ENCODE measurements at regions not wholly inside any gene's neighbourhood (a gene's known extent, or its start where the extent isn't known, plus 50 kb on each side); places are given as distances from the start of the nearest gene placed in this dataset.

- Mint-ChIP-seq H3K27ac (no peak overlapping the region), H3K4me1 (no peaks in the 10 kb centered on the region), H3K27me3 (no peaks in the 10 kb centered on the region), H3K4me3 (no peak overlapping the region), H3K9me3 (peaks cover 0 to 12% of the 10 kb centered on the region in 2 donors)
- ATAC-seq (no peak), DNase-seq (no peak)
Measured at GRCh38 chr12:71071536-71072097, 86.2 kb downstream of the TSPAN8 start.

- Mint-ChIP-seq H3K9me3 (peaks cover 0 to 12% of the 10 kb centered on the region in 2 donors), H3K4me3 (no peak overlapping the region)
Measured at GRCh38 chr12:71070416-71071128, 87.2 kb downstream of the TSPAN8 start.

GRCh38 chr12:71069311-71069710, 88.5 kb downstream of the TSPAN8 start:
- no peak overlapping the region for H3K4me3 Mint-ChIP-seq
- ATAC-seq (no peak), DNase-seq (no peak)
- H3K27ac Mint-ChIP-seq, result no peak overlapping the region
- H3K9me3 Mint-ChIP-seq, result peaks cover 0 to 9% of the 10 kb centered on the region in 2 donors
- H3K4me1 Mint-ChIP-seq, result no peaks in the 10 kb centered on the region
- no peaks in the 10 kb centered on the region for H3K27me3 Mint-ChIP-seq

More at GRCh38 chr12:71070416-71071128, 87.2 kb downstream of the TSPAN8 start:
- Mint-ChIP-seq H3K27me3 (no peaks in the 10 kb centered on the region), H3K27ac (no peak overlapping the region), H3K4me1 (no peaks in the 10 kb centered on the region)
- DNase-seq (no peak), ATAC-seq (no peak)

DNA sequence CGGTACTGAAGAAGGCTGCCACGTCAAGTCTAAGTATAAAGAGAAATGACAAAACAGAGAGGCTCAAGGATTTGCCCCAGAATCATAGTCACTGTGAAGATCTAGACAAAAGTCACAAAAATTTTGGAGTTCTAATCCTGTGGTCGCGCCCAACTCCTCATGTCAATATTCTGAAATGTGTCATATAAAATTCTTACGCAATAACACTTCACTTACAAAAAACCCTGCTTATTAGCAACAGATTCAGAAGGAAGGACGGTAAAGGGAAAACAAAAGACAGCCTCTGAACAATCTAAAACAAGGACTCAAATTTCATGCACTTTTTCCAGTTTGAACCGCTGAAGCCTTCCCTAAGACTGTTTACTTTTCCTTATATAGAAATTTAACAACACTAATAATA, 94.7 kb downstream of the TSPAN8 start:
- no peak overlapping the region for H3K27ac Mint-ChIP-seq
- no peaks in the 10 kb centered on the region for H3K27me3 Mint-ChIP-seq
- ATAC-seq (no peak), DNase-seq (no peak)
- no peaks in the 10 kb centered on the region for H3K4me1 Mint-ChIP-seq
- H3K4me3 Mint-ChIP-seq, result no peak overlapping the region
- H3K9me3 Mint-ChIP-seq, result no peaks in the 10 kb centered on the region

GRCh38 chr12:71061451-71061850, 96.3 kb downstream of the TSPAN8 start:
- Mint-ChIP-seq H3K27me3 (no peaks in the 10 kb centered on the region), H3K4me1 (no peaks in the 10 kb centered on the region), H3K4me3 (no peak overlapping the region), H3K27ac (no peak overlapping the region), H3K9me3 (no peaks in the 10 kb centered on the region)
- DNase-seq (no peak), ATAC-seq (no peak)

- no peaks in the 10 kb centered on the region for H3K27me3 Mint-ChIP-seq
- H3K4me3 Mint-ChIP-seq, result no peak overlapping the region
- no peak overlapping the region for H3K27ac Mint-ChIP-seq
- no peak for DNase-seq
- H3K9me3 Mint-ChIP-seq, result no peaks in the 10 kb centered on the region
- no peaks in the 10 kb centered on the region for H3K4me1 Mint-ChIP-seq
- no peak for ATAC-seq
Measured at GRCh38 chr12:71060426-71060825, 97.4 kb downstream of the TSPAN8 start.

GRCh38 chr12:71057330-71057729, 100.5 kb downstream of the TSPAN8 start:
- H3K27me3 Mint-ChIP-seq, result no peaks in the 10 kb centered on the region
- no peaks in the 10 kb centered on the region for H3K9me3 Mint-ChIP-seq
- ATAC-seq (no peak), DNase-seq (no peak)
- no peak overlapping the region for H3K4me3 Mint-ChIP-seq
- no peaks in the 10 kb centered on the region for H3K4me1 Mint-ChIP-seq
- no peak overlapping the region for H3K27ac Mint-ChIP-seq

DNA sequence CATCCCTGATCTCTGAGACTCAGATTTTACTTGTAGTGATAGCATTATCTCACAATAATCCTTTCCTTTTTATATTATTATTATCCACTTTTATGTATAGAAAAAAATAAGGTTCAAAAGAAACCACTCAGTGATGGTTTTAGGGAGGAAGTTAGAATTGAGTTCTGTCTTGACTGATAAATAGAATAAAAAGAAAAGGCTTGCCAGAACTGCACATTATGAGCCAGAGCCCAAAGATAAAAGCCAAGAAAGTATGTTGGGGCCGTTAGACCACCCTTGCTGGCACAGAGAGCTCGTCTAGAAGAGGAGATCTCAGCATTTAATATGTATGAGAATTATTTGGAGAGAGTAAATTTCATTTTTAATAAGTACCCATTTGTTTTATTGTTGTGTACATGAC, 103.2 kb downstream of the TSPAN8 start:
- H3K27ac Mint-ChIP-seq, result no peak overlapping the region
- no peaks in the 10 kb centered on the region for H3K4me1 Mint-ChIP-seq
- H3K27me3 Mint-ChIP-seq, result no peaks in the 10 kb centered on the region
- no peaks in the 10 kb centered on the region for H3K9me3 Mint-ChIP-seq
- H3K4me3 Mint-ChIP-seq, result no peak overlapping the region
- ATAC-seq (no peak), DNase-seq (no peak)

DNA sequence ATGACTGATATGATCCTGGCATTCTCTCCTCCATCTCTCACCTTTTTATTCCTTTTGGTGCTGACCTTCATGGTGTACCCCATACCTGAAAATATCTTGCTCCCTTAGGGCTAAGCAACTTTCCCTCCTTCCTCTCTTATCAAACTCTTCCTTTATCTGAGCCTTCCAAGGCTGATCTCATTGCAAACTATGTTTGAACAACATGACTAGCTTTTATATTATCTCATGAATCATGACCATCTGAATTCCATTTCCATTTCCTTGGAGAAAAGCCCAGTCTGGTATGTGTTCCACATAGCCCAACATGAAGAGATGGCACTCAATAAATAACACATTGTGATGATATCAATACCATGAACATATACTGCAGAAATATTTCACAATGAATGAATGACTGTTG, 111.6 kb downstream of the TSPAN8 start:
- H3K4me1 Mint-ChIP-seq, result no peaks in the 10 kb centered on the region
- H3K9me3 Mint-ChIP-seq, result peaks cover 0 to 18% of the 10 kb centered on the region in 2 donors
- no peak overlapping the region for H3K27ac Mint-ChIP-seq
- no peak for ATAC-seq
- DNase-seq, result no peak
- H3K4me3 Mint-ChIP-seq, result no peak overlapping the region
- H3K27me3 Mint-ChIP-seq, result no peaks in the 10 kb centered on the region

DNA sequence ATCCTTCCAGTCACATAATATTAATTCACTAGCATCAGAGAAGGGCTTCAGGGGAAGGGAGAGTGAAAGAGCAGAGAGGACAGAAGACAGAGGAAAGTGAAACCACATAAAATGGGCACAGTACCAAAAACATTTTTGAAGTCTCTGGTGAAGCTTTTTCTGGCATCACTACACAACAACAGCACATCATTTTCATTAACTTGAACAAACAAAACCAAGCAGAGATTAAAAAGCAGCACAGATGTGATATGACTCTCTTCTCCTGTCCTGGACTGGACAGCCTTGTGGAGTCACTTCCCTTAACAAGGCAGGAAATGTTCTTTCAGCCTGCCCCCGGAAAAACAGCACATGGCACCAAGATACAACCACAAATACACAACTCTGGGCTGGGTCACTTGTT, 112.0 kb downstream of the TSPAN8 start:
- H3K27ac Mint-ChIP-seq, result no peak overlapping the region
- H3K4me3 Mint-ChIP-seq, result no peak overlapping the region
- no peak for ATAC-seq
- no peaks in the 10 kb centered on the region for H3K4me1 Mint-ChIP-seq
- no peak for DNase-seq
- peaks cover 0 to 23% of the 10 kb centered on the region in 2 donors for H3K9me3 Mint-ChIP-seq
- H3K27me3 Mint-ChIP-seq, result no peaks in the 10 kb centered on the region

DNA sequence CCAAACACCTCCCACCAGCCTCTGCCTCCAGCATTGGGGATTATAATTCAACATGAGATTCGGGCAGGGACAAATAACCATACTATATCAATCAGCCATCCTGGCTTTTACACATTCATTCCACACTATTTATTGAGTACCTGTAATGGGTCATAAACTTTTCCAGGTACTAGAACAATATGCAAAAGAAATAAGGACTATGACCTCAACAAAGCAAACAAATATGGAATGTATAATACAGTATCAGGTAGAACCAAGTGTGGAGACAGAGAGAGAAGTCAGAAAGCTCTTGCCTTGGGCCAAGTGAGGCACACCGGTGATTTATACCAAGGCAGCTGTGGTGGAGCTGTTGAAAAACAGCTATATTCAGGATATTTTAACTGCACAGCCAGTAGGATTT, 116.3 kb downstream of the TSPAN8 start:
- H3K9me3 Mint-ChIP-seq, result peaks cover 0 to 29% of the 10 kb centered on the region in 2 donors
- no peak for ATAC-seq
- no peak for DNase-seq
- no peak overlapping the region for H3K4me3 Mint-ChIP-seq
- H3K27ac Mint-ChIP-seq, result no peak overlapping the region
- H3K4me1 Mint-ChIP-seq, result no peaks in the 10 kb centered on the region
- no peaks in the 10 kb centered on the region for H3K27me3 Mint-ChIP-seq

- no peak overlapping the region for H3K4me3 Mint-ChIP-seq
- H3K9me3 Mint-ChIP-seq, result peaks cover 0 to 16% of the 10 kb centered on the region in 2 donors
- DNase-seq (no peak), ATAC-seq (no peak)
- H3K4me1 Mint-ChIP-seq, result no peaks in the 10 kb centered on the region
- no peak overlapping the region for H3K27ac Mint-ChIP-seq
- H3K27me3 Mint-ChIP-seq, result no peaks in the 10 kb centered on the region
Measured at GRCh38 chr12:71038960-71039359, 118.4 kb upstream of the PTPRR start.

DNA sequence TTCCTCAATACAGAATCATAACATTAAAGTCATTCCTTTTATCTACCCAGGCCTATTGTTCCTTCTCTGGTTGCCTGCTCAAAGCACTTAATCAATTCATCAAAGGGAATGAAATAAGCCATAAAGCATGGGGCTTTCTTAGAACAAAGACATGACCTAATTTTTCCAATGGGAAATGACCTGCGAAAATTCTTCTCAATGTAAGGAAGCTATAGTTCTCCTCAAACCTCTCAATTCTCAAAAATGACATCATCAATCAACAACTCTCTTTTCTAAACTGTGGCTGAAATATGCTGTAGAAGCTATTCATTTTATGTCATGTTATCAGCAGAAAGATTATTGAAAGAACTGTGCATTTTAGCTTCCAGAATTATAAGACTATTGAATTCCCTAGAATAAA, 116.0 kb upstream of the PTPRR start:
- Mint-ChIP-seq H3K4me3 (no peak overlapping the region), H3K4me1 (no peaks in the 10 kb centered on the region), H3K27ac (no peak overlapping the region), H3K9me3 (peaks cover 0 to 14% of the 10 kb centered on the region in 2 donors), H3K27me3 (no peaks in the 10 kb centered on the region)
- DNase-seq (no peak), ATAC-seq (no peak)

DNA sequence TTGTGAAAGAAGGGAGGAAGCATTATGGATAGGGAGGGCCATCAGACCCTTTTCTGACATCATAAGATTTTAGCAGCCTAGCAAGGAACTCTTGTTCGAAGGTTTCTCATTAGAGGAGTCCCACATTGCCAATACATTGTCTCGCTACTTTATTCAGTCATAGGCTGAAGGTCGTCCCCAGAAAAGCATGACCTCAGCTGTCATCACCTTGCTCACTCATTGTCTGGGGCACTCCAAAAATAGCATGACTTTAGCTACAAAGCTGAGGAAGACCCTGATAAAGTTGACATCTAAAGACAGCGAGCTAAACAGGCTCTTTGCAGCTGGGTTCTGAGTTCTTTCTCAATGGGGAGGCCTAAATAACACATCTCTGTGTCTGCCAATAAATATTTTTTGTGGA, 112.4 kb upstream of the PTPRR start:
- DNase-seq, result no peak
- H3K27me3 Mint-ChIP-seq, result no peaks in the 10 kb centered on the region
- H3K27ac Mint-ChIP-seq, result no peak overlapping the region
- H3K9me3 Mint-ChIP-seq, result no peaks in the 10 kb centered on the region
- no peak overlapping the region for H3K4me3 Mint-ChIP-seq
- ATAC-seq, result no peak
- no peaks in the 10 kb centered on the region for H3K4me1 Mint-ChIP-seq

GRCh38 chr12:71029302-71029701, 108.8 kb upstream of the PTPRR start:
- ATAC-seq (no peak), DNase-seq (no peak)
- no peaks in the 10 kb centered on the region for H3K27me3 Mint-ChIP-seq
- H3K4me3 Mint-ChIP-seq, result no peak overlapping the region
- H3K27ac Mint-ChIP-seq, result no peak overlapping the region
- H3K9me3 Mint-ChIP-seq, result no peaks in the 10 kb centered on the region
- no peaks in the 10 kb centered on the region for H3K4me1 Mint-ChIP-seq

DNA sequence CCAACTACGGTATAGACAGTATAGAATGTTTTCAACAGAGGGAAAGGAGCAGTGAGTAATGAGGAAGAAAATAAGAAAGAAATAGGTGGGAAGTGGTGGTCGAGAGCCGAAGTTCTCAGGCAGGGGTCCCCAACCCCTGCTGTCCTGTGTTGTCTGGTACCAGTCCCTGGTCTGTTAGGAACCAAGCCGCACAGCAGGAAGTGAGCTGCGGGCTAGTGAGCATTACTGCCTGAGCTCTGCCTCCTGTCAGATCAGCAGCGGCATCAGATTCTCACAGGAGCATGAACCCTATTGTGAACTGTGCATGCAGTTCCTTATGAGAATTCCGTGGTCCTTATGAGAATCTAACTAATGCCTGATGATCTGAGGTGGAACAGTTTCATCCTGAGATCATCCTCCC, 107.3 kb upstream of the PTPRR start:
- ATAC-seq (no peak), DNase-seq (no peak)
- no peak overlapping the region for H3K27ac Mint-ChIP-seq
- H3K4me3 Mint-ChIP-seq, result no peak overlapping the region
- no peaks in the 10 kb centered on the region for H3K27me3 Mint-ChIP-seq
- H3K4me1 Mint-ChIP-seq, result no peaks in the 10 kb centered on the region
- no peaks in the 10 kb centered on the region for H3K9me3 Mint-ChIP-seq

DNA sequence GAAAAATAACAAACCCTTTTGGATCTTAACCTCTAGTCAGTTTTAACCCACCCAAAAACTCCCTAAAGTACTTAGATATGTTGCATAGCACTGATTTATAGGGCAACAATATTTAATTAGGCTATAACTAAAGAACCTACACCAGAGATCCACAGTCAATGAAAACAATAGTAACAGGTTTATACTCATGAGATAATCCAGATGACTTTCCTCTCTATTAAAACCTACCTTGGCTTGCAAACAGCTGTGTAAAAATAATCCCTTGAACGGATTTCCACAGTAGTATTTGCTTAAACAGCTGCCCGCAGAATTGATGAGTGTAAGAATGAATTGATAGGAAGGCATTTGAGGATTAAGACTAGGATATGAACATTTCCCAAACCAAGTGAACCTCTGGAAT, 104.3 kb upstream of the PTPRR start:
- no peaks in the 10 kb centered on the region for H3K9me3 Mint-ChIP-seq
- H3K27me3 Mint-ChIP-seq, result no peaks in the 10 kb centered on the region
- DNase-seq (no peak), ATAC-seq (no peak)
- H3K4me1 Mint-ChIP-seq, result no peaks in the 10 kb centered on the region
- no peak overlapping the region for H3K27ac Mint-ChIP-seq
- no peak overlapping the region for H3K4me3 Mint-ChIP-seq
